A172 (cell line): ENCODE measurements at regions not wholly inside any gene's neighbourhood (a gene's known extent, or its start where the extent isn't known, plus 50 kb on each side); places are given as distances from the start of the nearest gene placed in this dataset.
"Not testable (repeated sequence)": the region's sequence is repeated elsewhere in the genome, so short reads cannot be mapped to it uniquely, and the experiment has no call there.

ENCODE experiments used
- DNase-seq: peaks from one replicate; pipeline ENCODE4 v3.0.0-alpha.2; 2015; ENCODE audit warnings: low spot score

- DNase-seq = no peak
Measured at GRCh38 chr6:80930376-80930775, 822.1 kb downstream of the TENT5A start.

- no peak for DNase-seq
Measured at GRCh38 chr6:80923816-80924215, 817.3 kb downstream of the BCKDHB start.

GRCh38 chr6:80922916-80923455 lies 816.5 kb downstream of the BCKDHB start:
- DNase-seq = no peak

- DNase-seq = no peak
Measured at GRCh38 chr6:80921861-80922460, 815.5 kb downstream of the BCKDHB start.

GRCh38 chr6:80907831-80908230 lies 801.4 kb downstream of the BCKDHB start:
- DNase-seq = no peak

GRCh38 chr6:80903711-80904110 lies 797.2 kb downstream of the BCKDHB start:
- DNase-seq = no peak

- no peak for DNase-seq
Measured at GRCh38 chr6:80886475-80886874, 780.0 kb downstream of the BCKDHB start.

GRCh38 chr6:80872951-80873308 lies 766.5 kb downstream of the BCKDHB start:
- no peak for DNase-seq

- DNase-seq = no peak
Measured at GRCh38 chr6:80872199-80872950, 765.9 kb downstream of the BCKDHB start.

- DNase-seq = no peak
Measured at GRCh38 chr6:80862756-80863155, 756.3 kb downstream of the BCKDHB start.

- DNase-seq = no peak
Measured at GRCh38 chr6:80860107-80860506, 753.6 kb downstream of the BCKDHB start.

- DNase-seq = not testable (repeated sequence)
Measured at GRCh38 chr6:80847973-80848372, 741.5 kb downstream of the BCKDHB start.

GRCh38 chr6:80832337-80832736 lies 725.9 kb downstream of the BCKDHB start:
- DNase-seq = no peak

- DNase-seq = no peak
Measured at GRCh38 chr6:80793411-80793810, 686.9 kb downstream of the BCKDHB start.

- DNase-seq = no peak
Measured at GRCh38 chr6:80792151-80792550, 685.7 kb downstream of the BCKDHB start.

GRCh38 chr6:80789912-80790570 lies 683.6 kb downstream of the BCKDHB start:
- DNase-seq = no peak

GRCh38 chr6:80783271-80783670 lies 676.8 kb downstream of the BCKDHB start:
- not testable (repeated sequence) for DNase-seq

GRCh38 chr6:80771941-80772340 lies 665.5 kb downstream of the BCKDHB start:
- peak; percentile 43 for DNase-seq

GRCh38 chr6:80769106-80769505 lies 662.6 kb downstream of the BCKDHB start:
- no peak for DNase-seq

- DNase-seq = peak; percentile 82
Measured at GRCh38 chr6:80767808-80768207, 661.3 kb downstream of the BCKDHB start.

GRCh38 chr6:80744213-80744612 lies 637.7 kb downstream of the BCKDHB start:
- DNase-seq = no peak

- DNase-seq = peak; percentile 33
Measured at GRCh38 chr6:80742481-80742880, 636.0 kb downstream of the BCKDHB start.

- peak; percentile 37 for DNase-seq
Measured at GRCh38 chr6:80733641-80734040, 627.2 kb downstream of the BCKDHB start.
